ENCODE measurements at regions not wholly inside any gene's neighbourhood (a gene's known extent, or its start where the extent isn't known, plus 50 kb on each side); places are given as distances from the start of the nearest gene placed in this dataset.
"Not testable (repeated sequence)": the region's sequence is repeated elsewhere in the genome, so short reads cannot be mapped to it uniquely, and the experiment has no call there.

- ChIA-PET CTCF (no interaction called here), POLR2A (no interaction called here)
These were observed 50.3 kb upstream of the ATP6AP2 start for GRCh38 chrX:40530509-40530908.

DNA sequence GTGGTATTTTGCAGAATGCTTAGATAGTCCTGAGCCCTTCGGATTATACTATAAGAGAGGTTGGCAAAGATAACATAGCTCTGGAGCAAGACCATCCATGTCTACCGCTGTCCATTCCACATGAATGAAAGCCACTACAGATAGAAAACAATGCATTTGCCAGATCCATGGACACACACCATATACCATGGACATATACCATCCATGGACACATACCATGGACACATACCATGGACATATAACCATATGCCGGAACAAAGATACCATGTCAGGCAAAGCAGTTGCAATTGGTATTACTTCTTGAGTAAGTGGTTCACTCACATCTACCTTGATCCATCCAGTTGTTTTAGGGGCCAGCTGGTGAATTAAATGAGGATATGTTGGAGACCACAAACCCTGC is 53.2 kb upstream of the ATP6AP2 start:
- ChIA-PET CTCF (no interaction called here), POLR2A (no interaction called here)

- CTCF ChIA-PET = no interaction called here
These were observed 54.4 kb upstream of the ATP6AP2 start for GRCh38 chrX:40526412-40526811.

DNA sequence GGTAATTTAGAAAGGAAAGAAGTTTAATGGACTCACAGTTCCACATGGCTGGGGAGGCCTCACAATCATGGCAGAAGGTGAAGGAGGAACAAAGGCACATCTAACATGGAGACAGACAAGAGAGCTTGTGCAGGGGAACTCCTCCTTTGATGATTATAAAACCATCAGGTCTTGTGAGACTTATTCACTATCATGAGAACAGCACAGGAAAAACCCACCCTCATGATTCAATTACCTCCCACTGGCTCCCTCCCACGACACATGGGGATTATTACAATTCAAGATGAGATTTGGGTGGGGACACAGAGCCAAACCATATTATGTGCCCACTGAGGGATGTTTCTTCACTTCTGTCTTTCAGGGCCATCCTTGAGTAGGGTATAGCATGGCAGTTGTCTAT is 54.9 kb upstream of the ATP6AP2 start:
- CTCF ChIA-PET, POLR2A ChIA-PET: not testable (repeated sequence)

More at GRCh38 chrX:40526412-40526811, 54.4 kb upstream of the ATP6AP2 start:
- POLR2A ChIA-PET = no interaction called here

DNA sequence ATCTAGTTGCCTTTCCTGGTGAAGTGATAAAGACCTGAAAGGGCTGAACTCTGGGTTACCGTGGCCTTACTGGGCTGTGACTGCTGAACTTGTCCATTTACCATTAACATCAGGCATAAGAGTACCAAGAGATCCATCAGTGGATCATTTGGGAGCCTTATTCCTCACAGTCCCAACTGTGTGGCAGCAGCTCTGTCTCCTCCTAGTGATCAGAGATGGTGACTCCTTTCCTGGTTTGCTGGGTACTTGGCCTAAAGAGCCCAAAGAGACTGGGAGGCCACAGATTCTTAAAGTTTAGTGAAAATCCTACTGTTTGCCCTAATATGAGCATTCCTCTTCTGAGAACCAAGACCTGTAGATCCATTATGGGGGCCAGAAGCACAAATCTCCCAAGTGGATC is 56.3 kb upstream of the ATP6AP2 start:
- ChIA-PET POLR2A (no interaction called here), CTCF (no interaction called here)

DNA sequence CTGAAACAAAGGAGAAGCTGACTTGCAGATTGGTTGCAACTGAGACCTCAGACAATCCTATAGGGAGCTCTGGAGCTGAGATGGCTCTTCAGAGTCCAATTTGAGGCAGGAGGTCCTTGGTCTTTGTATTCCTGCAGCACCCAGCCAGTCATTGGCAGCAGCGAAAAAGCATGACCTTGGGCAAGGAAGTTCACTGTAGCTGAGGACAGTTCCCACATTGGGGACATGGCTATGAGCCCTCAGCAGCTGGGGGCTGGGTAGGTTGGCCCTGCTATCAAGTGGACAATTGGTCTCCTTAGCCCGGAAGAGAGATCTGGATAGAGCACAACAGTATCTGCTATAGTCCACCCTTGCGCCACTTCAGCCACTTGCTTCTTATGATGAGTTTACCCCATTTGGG is 56.9 kb upstream of the ATP6AP2 start:
- ChIA-PET POLR2A (no interaction called here), CTCF (no interaction called here)

DNA sequence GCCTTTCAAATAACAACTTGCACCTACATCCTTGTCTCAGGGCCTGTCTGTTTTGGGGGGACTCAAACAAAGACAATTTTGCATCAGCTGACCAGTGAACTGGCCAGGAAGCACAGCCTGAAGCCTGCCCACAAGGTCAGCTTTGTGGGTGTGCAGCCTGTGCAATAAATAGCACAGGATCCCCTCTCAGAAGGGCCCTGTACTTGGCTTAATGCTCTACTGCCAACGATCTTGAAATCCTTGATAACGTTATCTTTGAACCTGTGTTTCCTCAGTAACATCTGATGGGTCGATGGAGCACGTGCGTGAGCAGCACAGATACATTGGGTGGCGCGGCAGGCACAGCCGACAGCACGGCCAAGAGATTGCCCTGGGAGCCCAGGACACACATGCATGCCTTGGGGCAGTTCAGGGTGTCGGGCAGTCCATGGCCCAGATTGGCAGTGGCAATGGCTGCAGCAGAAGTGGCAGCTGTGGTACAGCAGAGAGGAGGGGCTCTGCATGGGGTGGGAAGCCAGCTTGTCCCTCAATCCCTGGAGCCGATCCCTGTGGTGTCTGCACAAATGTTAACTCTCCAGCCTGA is 58.8 kb upstream of the ATP6AP2 start:
- ChIA-PET POLR2A (no interaction called here), CTCF (no interaction called here)

- CTCF ChIA-PET = no interaction called here
These were observed 66.4 kb upstream of the ATP6AP2 start for GRCh38 chrX:40514376-40514775.

GRCh38 chrX:40513835-40514234 is 66.9 kb upstream of the ATP6AP2 start:
- POLR2A ChIA-PET = no interaction called here
- CTCF ChIA-PET = no interaction called here

More at GRCh38 chrX:40514376-40514775, 66.4 kb upstream of the ATP6AP2 start:
- POLR2A ChIA-PET = no interaction called here

DNA sequence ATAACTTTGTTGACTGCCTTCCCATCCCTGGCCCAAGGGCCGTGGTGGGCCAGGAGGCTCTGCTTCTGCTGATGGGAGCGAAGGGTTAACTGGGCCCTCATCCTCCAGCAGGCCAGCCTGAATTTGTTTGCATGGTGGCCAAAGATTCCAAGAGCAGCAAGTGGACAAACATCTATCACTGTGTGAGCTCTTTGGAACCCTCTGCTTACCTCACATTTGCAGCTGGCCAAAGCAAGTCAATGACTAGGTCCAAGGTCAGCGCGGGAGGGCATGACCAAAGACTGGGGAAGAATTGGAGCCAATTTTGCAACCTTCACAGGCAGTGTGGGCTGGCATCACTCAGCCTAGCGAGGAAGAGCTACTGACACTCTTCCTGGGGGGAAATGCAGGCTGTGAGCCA is 67.8 kb upstream of the ATP6AP2 start:
- CTCF ChIA-PET = no interaction called here
- POLR2A ChIA-PET = no interaction called here

DNA sequence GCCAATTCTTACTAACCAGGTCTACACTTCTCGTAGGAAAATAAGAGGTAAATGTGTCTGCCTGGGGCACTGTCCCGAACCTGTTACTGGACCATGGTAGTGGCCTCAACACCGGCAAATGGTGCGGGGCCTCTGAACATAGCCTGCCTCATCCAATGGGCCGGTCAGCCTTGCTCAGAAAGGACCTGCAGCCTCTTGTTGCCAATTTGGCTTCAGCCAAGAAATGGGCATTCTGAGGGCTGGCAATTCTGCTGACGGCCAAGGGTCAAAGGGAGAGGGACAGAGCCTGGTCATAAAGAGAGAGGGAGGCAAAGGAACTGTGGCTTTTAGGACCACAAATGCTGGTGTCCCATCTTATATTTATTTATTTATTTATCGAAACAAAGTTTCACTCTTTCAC is 69.5 kb upstream of the ATP6AP2 start:
- POLR2A ChIA-PET = no interaction called here
- CTCF ChIA-PET = no interaction called here

DNA sequence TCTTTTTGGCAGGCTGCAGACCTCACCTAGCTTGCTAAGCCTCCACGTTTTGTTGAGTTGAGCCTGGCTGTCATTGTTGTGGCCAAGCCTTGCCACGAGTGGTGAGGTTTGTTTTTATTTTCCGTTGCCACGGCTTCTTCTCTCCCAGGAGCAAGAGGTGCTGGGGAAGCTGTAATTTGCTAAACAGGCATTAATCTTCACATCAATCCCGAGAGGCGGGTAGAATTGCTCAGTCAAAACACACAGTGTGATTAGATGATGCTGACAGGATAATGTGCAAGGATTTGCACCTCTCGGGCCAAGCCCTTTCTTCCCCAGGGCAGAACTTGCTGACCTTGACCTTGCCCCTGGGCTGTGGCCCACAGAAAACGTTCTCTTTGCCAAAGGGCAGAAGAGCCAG is 72.2 kb upstream of the ATP6AP2 start:
- ChIA-PET POLR2A (no interaction called here), CTCF (no interaction called here)

DNA sequence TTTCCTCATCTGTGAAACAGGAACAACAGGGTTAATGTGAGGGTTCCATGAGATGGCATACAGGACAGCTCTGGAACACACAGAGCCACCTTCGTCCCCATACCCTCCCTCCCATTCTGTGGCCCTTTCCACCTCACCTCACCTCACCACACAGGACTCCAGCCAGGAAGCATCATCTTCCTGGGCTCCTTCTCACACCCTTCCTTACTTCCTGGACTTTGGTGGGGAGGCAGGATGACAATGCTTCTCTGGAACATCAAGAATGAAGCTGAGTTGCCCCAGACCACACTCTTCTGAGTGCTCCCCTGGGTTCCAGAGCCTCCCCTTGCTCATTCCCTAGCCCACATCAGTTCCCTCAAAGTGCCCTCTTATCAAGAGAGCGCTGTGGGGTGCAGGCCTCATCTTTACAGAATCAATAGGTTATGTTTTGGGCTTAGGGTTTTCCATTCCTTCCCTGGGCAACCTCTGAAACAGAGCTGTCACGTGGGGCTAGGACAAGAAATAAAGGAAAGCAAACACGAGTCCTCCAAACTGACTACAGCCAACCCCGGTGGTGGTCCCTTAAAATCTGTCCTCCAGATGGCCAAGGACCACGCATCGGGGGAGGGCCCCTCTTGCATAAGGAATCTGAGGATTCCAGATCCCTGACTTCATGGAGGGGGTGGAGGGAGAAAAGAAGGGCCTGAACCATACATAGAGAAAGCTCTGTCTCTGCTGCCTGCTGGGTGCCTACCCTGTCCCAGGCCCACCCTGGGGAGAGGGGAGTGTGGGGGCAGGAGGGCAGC is 74.4 kb upstream of the ATP6AP2 start:
- POLR2A ChIA-PET = no interaction called here
- CTCF ChIA-PET = no interaction called here

DNA sequence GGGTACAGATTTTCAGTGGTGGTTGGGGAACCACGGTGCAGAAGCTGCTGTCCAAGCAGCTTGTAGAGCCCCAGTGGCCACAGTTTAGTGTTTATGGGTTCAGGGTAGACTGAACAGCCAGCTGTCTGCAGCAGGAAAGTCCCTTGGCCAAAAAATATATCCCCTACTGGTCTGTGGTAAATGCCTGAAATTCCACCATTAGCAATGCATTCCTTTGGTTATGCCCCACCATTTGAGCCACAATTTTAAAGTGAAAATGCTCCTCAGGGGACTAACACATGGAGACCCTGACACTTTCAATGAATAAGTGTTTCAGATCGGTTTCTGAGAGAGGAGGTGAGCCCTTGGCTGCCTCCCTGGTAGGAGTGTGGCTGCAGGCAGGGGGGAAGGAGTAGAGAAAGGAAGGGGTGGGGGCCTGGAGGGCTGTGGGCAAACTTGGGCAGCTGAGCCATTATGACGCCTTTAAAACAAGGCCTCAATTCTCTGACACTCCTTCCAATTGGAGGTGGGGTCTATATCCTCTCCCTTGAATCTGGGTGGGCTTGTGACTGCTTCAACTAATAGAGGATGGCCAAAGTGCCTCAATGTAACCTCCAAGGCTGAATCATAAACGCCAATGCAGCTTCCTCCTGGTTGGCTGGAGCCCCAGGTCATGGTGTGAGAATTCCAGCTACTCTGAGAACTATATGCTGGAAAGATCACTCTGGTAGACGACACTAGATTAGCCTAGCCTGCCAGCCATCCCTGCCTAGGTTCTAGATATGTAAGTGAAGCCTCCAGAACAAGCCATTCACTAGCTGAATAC is 75.8 kb upstream of the ATP6AP2 start:
- POLR2A ChIA-PET = no interaction called here
- CTCF ChIA-PET = no interaction called here

GRCh38 chrX:40503094-40503493 is 77.7 kb upstream of the ATP6AP2 start:
- ChIA-PET CTCF (no interaction called here), POLR2A (no interaction called here)

DNA sequence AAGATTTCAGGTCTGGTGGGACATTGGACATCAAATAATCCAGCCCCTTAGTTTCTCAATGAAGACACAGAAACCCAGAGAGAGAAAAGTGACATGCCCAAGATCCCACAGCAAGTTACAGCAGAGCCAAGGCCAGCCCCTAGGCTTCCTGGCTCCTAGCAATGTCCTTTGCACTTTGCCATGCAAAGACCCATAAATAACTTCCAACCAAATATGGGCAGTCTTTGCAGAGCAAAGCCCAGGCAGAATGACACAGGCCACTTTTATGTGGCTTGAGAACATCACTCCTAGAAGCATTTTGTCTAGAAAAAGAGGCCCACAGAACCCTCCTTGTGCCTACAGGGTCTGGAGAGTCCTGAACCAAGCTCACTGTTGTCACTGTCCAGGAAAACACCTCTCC is 78.1 kb upstream of the ATP6AP2 start:
- ChIA-PET CTCF (no interaction called here), POLR2A (no interaction called here)

GRCh38 chrX:40501164-40501855 is 79.5 kb upstream of the ATP6AP2 start:
- ChIA-PET CTCF (no interaction called here), POLR2A (no interaction called here)

- POLR2A ChIA-PET = no interaction called here
- CTCF ChIA-PET = no interaction called here
These were observed 84.0 kb upstream of the ATP6AP2 start for GRCh38 chrX:40496728-40497127.

GRCh38 chrX:40495659-40496058 is 85.1 kb upstream of the ATP6AP2 start:
- CTCF ChIA-PET = no interaction called here
- POLR2A ChIA-PET = no interaction called here

- ChIA-PET CTCF (no interaction called here), POLR2A (no interaction called here)
These were observed 86.8 kb upstream of the ATP6AP2 start for GRCh38 chrX:40494005-40494404.

DNA sequence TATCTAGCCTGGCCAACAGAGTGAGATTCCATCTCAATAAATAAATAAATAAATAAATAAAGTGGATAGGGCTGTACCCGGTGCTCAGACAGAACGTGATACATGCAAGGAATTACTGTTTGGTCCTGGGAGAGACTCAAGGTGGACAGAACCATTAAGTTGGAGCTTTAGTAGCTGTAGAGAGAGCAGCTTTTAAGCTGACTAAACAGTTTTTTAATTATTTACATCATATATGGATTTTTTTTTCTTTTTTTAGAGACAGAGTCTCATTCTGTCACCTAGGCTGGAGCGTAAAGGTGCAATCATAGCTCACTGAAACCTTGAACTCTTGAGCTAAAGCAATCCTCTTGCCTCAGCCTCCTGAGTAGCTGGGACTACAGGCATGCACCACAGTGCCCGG is 92.5 kb upstream of the ATP6AP2 start:
- CTCF ChIA-PET = no interaction called here
- POLR2A ChIA-PET = no interaction called here
